GM12872 (cell line): ENCODE measurements at regions not wholly inside any gene's neighbourhood (a gene's known extent, or its start where the extent isn't known, plus 50 kb on each side); places are given as distances from the start of the nearest gene placed in this dataset.

ENCODE experiments used
- CTCF ChIP-seq: IDR thresholded peaks from 3 replicates; pipeline ENCODE4 v1.5.1; 2011; ENCODE audit warnings: low read depth, mild to moderate bottlenecking, low read length, moderate library complexity; ENCODE audit not compliant: insufficient read depth

GRCh38 chr1:53393325-53393792 is 65.5 kb upstream of the LRP8 start:
- TF ChIP-seq CTCF: peak; percentile 90

- TF ChIP-seq CTCF: no peak
Observed at GRCh38 chr1:53394306-53394705, 64.9 kb upstream of the DMRTB1 start.

GRCh38 chr1:53395671-53396215 is 63.5 kb upstream of the DMRTB1 start:
- no peak for TF ChIP-seq CTCF

GRCh38 chr1:53396573-53397268 is 62.5 kb upstream of the DMRTB1 start:
- TF ChIP-seq CTCF: no peak

- TF ChIP-seq CTCF: no peak
Observed at GRCh38 chr1:53398091-53398490, 61.1 kb upstream of the DMRTB1 start.

GRCh38 chr1:53398576-53399365 is 60.4 kb upstream of the DMRTB1 start:
- no peak for TF ChIP-seq CTCF
